ENCODE measurements at regions not wholly inside any gene's neighbourhood (a gene's known extent, or its start where the extent isn't known, plus 50 kb on each side); places are given as distances from the start of the nearest gene placed in this dataset.
A peak's percentile ranks its signal among the peaks of the same experiment; 100 is the strongest.

- Histone ChIP-seq H3F3A (replicated peaks; ENCODE audit: low read depth) (peaks cover 6% of the 10 kb centered on the region; the same call in 1 of the 2 replicates), H3K4me2 (peak overlapping the region; percentile 69), H3K9me2 (ENCODE audit: insufficient read depth) (no peaks in the 10 kb centered on the region), H3K36me3 (ENCODE audit: insufficient read depth) (no peaks in the 10 kb centered on the region), H4K20me1 (replicated peaks; ENCODE audit: insufficient read depth) (no peaks in the 10 kb centered on the region), H3K27ac (ENCODE audit: low read depth) (no peak overlapping the region), H2AFZ (no peak overlapping the region; the same call in 1 of the 2 replicates), H3K27me3 (ENCODE audit: insufficient read depth) (no peaks in the 10 kb centered on the region), H3K79me2 (replicated peaks; ENCODE audit: insufficient read depth) (no peaks in the 10 kb centered on the region), H3K4me1 (ENCODE audit: insufficient read depth) (peaks cover 23% of the 10 kb centered on the region), H3K4me3 (no peak overlapping the region)
- H3K27ac Mint-ChIP-seq: no peak overlapping the region
- TF ChIP-seq EZH2 (IDR thresholded peaks at IDR 0.05; ENCODE audit: low read depth, unreplicated experiment) (no peak), EZH2phosphoT487 (IDR thresholded peaks at IDR 0.05; ENCODE audit: unreplicated experiment) (no peak), NANOG (IDR thresholded peaks at IDR 0.05; ENCODE audit: borderline replicate concordance) (no peak), ZNF331 (CRISPR knock-in tag; IDR thresholded peaks at IDR 0.05; ENCODE audit: low read depth) (no peak), REST (IDR thresholded peaks at IDR 0.05; ENCODE audit: unreplicated experiment) (no peak), STAT1 (IDR thresholded peaks at IDR 0.05; ENCODE audit: unreplicated experiment) (no peak), ETS1 (IDR thresholded peaks at IDR 0.05) (no peak), ZNF114 (CRISPR knock-in tag; IDR thresholded peaks at IDR 0.05) (no peak), JUNB (IDR thresholded peaks at IDR 0.05; ENCODE audit: unreplicated experiment) (no peak), CREB1 (CRISPR knock-in tag; IDR thresholded peaks at IDR 0.05; ENCODE audit: low read depth) (no peak), CTCF (conservative IDR thresholded peaks at IDR 0.05; ENCODE audit: low read depth in 2 of 2) (no peak), POLR2AphosphoS5 (IDR thresholded peaks at IDR 0.05; ENCODE audit: low read depth) (no peak), ZNF462 (CRISPR knock-in tag; IDR thresholded peaks at IDR 0.05) (no peak)
- no peaks in the 10 kb centered on the region for H3K36me3 Mint-ChIP-seq (ENCODE audit: low read depth)
- peaks cover 31% of the 10 kb centered on the region for H3K4me1 Mint-ChIP-seq
- H3K9me3 Mint-ChIP-seq: no peaks in the 10 kb centered on the region
- H3K4me3 Mint-ChIP-seq: no peak overlapping the region; the same call in 2 of the 3 replicates
- H3K27me3 Mint-ChIP-seq (ENCODE audit: insufficient read depth, low read depth, poor library complexity): peaks cover 18% of the 10 kb centered on the region
- ATAC-seq (peak; percentile 46), DNase-seq (ENCODE audit: low spot score) (peak; percentile 35)
Measured at GRCh38 chr20:23205611-23206041, 119.5 kb upstream of the CD93 start.
